K562 (cell line): ENCODE measurements at regions not wholly inside any gene's neighbourhood (a gene's known extent, or its start where the extent isn't known, plus 50 kb on each side); places are given as distances from the start of the nearest gene placed in this dataset.

Experiments
- BCOR ChIP-seq: fragments of 450-650 bp; IDR thresholded peaks from 2 replicates; pipeline ENCODE4 v1.6.1; 2016
- CTBP1 ChIP-seq: fragments of 450-650 bp; IDR thresholded peaks from 2 replicates; pipeline ENCODE4 v1.6.1; 2016; ENCODE audit warnings: borderline replicate concordance
- ETS2 ChIP-seq: IDR thresholded peaks from 2 replicates; pipeline ENCODE4 v1.6.1; 2016; ENCODE audit warnings: borderline replicate concordance, missing genetic modification characterization, mild to moderate bottlenecking, moderate library complexity, missing compliant biosample characterization; ENCODE audit not compliant: poor library complexity, severe bottlenecking
- FOS ChIP-seq: IDR thresholded peaks from 3 replicates; pipeline ENCODE4 v1.6.1; 2011; ENCODE audit not compliant: insufficient read length; ENCODE audit errors: extremely low read depth
- HDAC6 ChIP-seq: IDR thresholded peaks from 2 replicates; pipeline ENCODE4 v1.6.1; 2012; ENCODE audit warnings: low read depth, mild to moderate bottlenecking, control low read depth, inconsistent platforms, low read length, moderate library complexity
- JUND ChIP-seq, 2 experiments: IDR thresholded peaks; 2 replicates in 1 of 2; 3 replicates in 1 of 2; pipeline ENCODE4 v1.6.1; 2011; ENCODE audit warnings: borderline replicate concordance in 2 of 2, low read depth in 2 of 2, low read length in 2 of 2, improper control_type of control experiment in 1 of 2, missing biosample characterization in 1 of 2, missing genetic modification characterization in 1 of 2, missing genetic modification reagents in 1 of 2
- NCOA4 ChIP-seq: fragments of 450-650 bp; IDR thresholded peaks from 2 replicates; pipeline ENCODE4 v1.6.1; 2018; ENCODE audit warnings: mild to moderate bottlenecking; ENCODE audit not compliant: partially characterized antibody
- NRF1 ChIP-seq, 2 experiments: fragments of 450-650 bp; IDR thresholded peaks in 1 of 2; conservative IDR thresholded peaks in 1 of 2; 2 replicates each; pipeline ENCODE4 v1.6.1; 2014; ENCODE audit warnings: mild to moderate bottlenecking in 2 of 2
- PHF8 ChIP-seq: fragments of 200-600 bp; sonication (generic); IDR thresholded peaks from 2 replicates; pipeline ENCODE4 v1.6.1; 2012; ENCODE audit warnings: mixed run types, mild to moderate bottlenecking, inconsistent platforms, low read length, moderate library complexity, borderline replicate concordance
- PML ChIP-seq: IDR thresholded peaks from 2 replicates; pipeline ENCODE4 v1.6.1; 2012; ENCODE audit warnings: low read length, inconsistent platforms
- RBM14 ChIP-seq: fragments of 200-400 bp; formaldehyde crosslinking; IDR thresholded peaks from 2 replicates; pipeline ENCODE4 v1.6.1; 2018; ENCODE audit warnings: low read depth, mild to moderate bottlenecking, low read length, moderate library complexity, borderline replicate concordance; ENCODE audit not compliant: insufficient read depth
- RBM25 ChIP-seq: fragments of 200-400 bp; formaldehyde crosslinking; IDR thresholded peaks from 2 replicates; pipeline ENCODE4 v1.6.1; 2018; ENCODE audit warnings: low read length, low read depth, moderate library complexity; ENCODE audit not compliant: severe bottlenecking
- RCOR1 ChIP-seq, 2 experiments: IDR thresholded peaks; 2 replicates each; pipeline ENCODE4 v1.6.1; 2012; ENCODE audit warnings: low read depth in 2 of 2, low read length in 2 of 2, borderline replicate concordance in 1 of 2, improper control_type of control experiment in 1 of 2
- SAFB ChIP-seq: fragments of 200-400 bp; formaldehyde crosslinking; IDR thresholded peaks from 2 replicates; pipeline ENCODE4 v1.6.1; 2017; ENCODE audit warnings: low read depth, low read length, borderline replicate concordance
- SLC30A9 ChIP-seq: fragments of 250-450 bp; sonication (Bioruptor Pico); IDR thresholded peaks from 2 replicates; pipeline ENCODE4 v1.8.0; 2022; ENCODE audit warnings: mild to moderate bottlenecking, moderate library complexity
- SMARCA5 ChIP-seq: fragments of 450-650 bp; IDR thresholded peaks from 2 replicates; pipeline ENCODE4 v1.6.1; 2016
- TBP ChIP-seq: optimal IDR thresholded peaks from 2 replicates; pipeline ENCODE3; 2011; ENCODE audit warnings: low read depth, low read length, improper control_type of control experiment
- ZBTB7A ChIP-seq: IDR thresholded peaks from 2 replicates; pipeline ENCODE4 v1.6.1; 2011; ENCODE audit warnings: low read depth, mild to moderate bottlenecking, low read length, moderate library complexity, borderline replicate concordance; ENCODE audit not compliant: control insufficient read depth
- ZC3H8 ChIP-seq: fragments of 450-650 bp; IDR thresholded peaks from 2 replicates; pipeline ENCODE4 v1.6.1; 2017
- ZNF140 ChIP-seq: fragments of 250-450 bp; sonication (Bioruptor Pico); IDR thresholded peaks from 2 replicates; pipeline ENCODE4 v1.8.0; 2021; ENCODE audit warnings: moderate library complexity, mild to moderate bottlenecking, inconsistent platforms
- ZNF324 ChIP-seq: fragments of 250-450 bp; sonication (Bioruptor Pico); IDR thresholded peaks from 2 replicates; pipeline ENCODE4 v1.4.0; 2020; ENCODE audit warnings: mild to moderate bottlenecking
- TF ChIP-seq, protein P1 (sequence below): fragments of 200-800 bp; sonication (Bioruptor generic); IDR thresholded peaks from 2 replicates; pipeline ENCODE4 v1.6.1; 2017; ENCODE audit warnings: missing genetic modification characterization, missing compliant biosample characterization
- TF ChIP-seq, protein P2 (sequence below): fragments of 450-650 bp; formaldehyde crosslinking; IDR thresholded peaks from 2 replicates; pipeline ENCODE4 v1.4.0; 2020; ENCODE audit warnings: mild to moderate bottlenecking, mixed read lengths
- TF ChIP-seq, protein P3 (sequence below): fragments of 250-450 bp; sonication (Bioruptor Pico); IDR thresholded peaks from 2 replicates; pipeline ENCODE4 v1.4.0; 2020; ENCODE audit warnings: borderline replicate concordance

DNA sequence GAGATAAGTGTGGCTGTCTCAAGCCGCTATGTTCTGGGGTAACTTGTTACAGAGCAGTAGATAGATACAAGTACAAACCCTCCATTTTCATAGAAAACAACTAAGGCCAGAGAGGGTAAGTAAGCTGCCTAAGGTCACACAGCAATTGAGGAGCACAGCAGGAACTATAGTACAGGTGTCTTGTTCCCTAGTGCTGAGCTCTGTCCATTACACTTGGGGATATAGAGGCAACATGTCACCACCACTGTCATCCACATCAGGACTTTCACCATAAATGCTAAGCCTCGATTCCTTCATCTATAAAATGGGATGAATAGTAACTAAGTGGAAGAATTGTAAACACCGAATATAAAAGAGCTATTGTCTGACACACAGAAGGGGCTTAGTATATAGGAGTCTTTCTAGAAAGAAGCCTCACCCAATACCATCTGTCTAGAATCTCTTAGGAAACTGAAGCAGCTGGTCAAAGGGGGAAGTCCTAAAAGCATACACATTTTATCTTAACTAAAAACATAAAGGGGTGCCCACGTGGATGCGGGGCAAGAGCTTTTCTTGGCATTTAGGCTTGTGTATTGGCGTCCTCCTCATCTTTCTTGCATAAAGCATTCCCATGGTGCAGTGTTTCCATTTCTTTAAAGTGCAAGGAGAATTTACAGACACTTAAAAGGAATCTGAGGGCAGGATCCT, 93.8 kb upstream of the ALX4 start (continued):
- TF ChIP-seq JUND (IDR thresholded peaks at IDR 0.05; ENCODE audit: borderline replicate concordance, low read depth, low read length) (no peak), JUND (tag; IDR thresholded peaks at IDR 0.05; ENCODE audit: borderline replicate concordance, low read depth, low read length) (no peak), BCOR (peak; percentile 94), RCOR1 (IDR thresholded peaks at IDR 0.05; ENCODE audit: borderline replicate concordance in 1 of 2, low read depth in 2 of 2, low read length in 2 of 2) (no peak), CTBP1 (no peak), PHF8 (no peak), ZBTB7A (no peak), PML (no peak), NCOA4 (no peak), FOS (no peak), NRF1 (conservative IDR thresholded peaks at IDR 0.05 in 1 of 2, IDR thresholded peaks at IDR 0.05 in 1 of 2) (no peak), TBP (no peak), ZC3H8 (no peak), ZNF324 (no peak), SMARCA5 (peak; percentile 88; the same call in 1 of the 2 replicates), SLC30A9 (no peak), RBM14 (no peak), RBM25 (peak; percentile 94), SAFB (no peak), ETS2 (tag) (no peak), ZNF140 (CRISPR knock-in tag) (no peak), HDAC6 (no peak)
- TF ChIP-seq, protein P1, sequence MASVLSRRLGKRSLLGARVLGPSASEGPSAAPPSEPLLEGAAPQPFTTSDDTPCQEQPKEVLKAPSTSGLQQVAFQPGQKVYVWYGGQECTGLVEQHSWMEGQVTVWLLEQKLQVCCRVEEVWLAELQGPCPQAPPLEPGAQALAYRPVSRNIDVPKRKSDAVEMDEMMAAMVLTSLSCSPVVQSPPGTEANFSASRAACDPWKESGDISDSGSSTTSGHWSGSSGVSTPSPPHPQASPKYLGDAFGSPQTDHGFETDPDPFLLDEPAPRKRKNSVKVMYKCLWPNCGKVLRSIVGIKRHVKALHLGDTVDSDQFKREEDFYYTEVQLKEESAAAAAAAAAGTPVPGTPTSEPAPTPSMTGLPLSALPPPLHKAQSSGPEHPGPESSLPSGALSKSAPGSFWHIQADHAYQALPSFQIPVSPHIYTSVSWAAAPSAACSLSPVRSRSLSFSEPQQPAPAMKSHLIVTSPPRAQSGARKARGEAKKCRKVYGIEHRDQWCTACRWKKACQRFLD (CRISPR knock-in tag), result no peak
- TF ChIP-seq, protein P2, sequence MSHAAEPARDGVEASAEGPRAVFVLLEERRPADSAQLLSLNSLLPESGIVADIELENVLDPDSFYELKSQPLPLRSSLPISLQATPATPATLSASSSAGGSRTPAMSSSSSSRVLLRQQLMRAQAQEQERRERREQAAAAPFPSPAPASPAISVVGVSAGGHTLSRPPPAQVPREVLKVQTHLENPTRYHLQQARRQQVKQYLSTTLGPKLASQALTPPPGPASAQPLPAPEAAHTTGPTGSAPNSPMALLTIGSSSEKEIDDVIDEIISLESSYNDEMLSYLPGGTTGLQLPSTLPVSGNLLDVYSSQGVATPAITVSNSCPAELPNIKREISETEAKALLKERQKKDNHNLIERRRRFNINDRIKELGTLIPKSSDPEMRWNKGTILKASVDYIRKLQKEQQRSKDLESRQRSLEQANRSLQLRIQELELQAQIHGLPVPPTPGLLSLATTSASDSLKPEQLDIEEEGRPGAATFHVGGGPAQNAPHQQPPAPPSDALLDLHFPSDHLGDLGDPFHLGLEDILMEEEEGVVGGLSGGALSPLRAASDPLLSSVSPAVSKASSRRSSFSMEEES (CRISPR knock-in tag), result no peak
- TF ChIP-seq, protein P3, sequence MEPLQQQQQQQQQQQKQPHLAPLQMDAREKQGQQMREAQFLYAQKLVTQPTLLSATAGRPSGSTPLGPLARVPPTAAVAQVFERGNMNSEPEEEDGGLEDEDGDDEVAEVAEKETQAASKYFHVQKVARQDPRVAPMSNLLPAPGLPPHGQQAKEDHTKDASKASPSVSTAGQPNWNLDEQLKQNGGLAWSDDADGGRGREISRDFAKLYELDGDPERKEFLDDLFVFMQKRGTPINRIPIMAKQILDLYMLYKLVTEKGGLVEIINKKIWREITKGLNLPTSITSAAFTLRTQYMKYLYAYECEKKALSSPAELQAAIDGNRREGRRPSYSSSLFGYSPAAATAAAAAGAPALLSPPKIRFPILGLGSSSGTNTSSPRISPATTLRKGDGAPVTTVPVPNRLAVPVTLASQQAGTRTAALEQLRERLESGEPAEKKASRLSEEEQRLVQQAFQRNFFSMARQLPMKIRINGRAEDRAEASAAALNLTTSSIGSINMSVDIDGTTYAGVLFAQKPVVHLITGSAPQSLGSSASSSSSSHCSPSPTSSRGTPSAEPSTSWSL (CRISPR knock-in tag), result no peak
